Liver (tissue), 8 donors: ENCODE measurements at regions not wholly inside any gene's neighbourhood (a gene's known extent, or its start where the extent isn't known, plus 50 kb on each side); places are given as distances from the start of the nearest gene placed in this dataset.

Experiments used
- DNase-seq: peaks from one replicate; pipeline ENCODE4 v3.0.0-alpha.2; 2017; ENCODE audit warnings: low spot score
- H3K27ac ChIP-seq, 2 donors: one replicate each; pipeline ENCODE4 v1.7.0; 2013; ENCODE audit warnings: inconsistent platforms in 2 of 2, low read length in 2 of 2, control low read depth in 1 of 2, low read depth in 1 of 2, mild to moderate bottlenecking in 1 of 2
- H3K27me3 ChIP-seq, 4 donors: one replicate each; pipeline versions ENCODE4 v1.6.1 to v1.7.0; 2013; ENCODE audit warnings: low read length in 3 of 4, inconsistent platforms in 1 of 4, mild to moderate bottlenecking in 1 of 4, moderate library complexity in 1 of 4; ENCODE audit not compliant: control insufficient read depth in 4 of 4, insufficient read depth in 4 of 4
- H3K36me3 ChIP-seq, 4 donors: one replicate each; pipeline versions ENCODE4 v1.6.1 to v1.7.0; 2013; ENCODE audit warnings: low read length in 3 of 4, mild to moderate bottlenecking in 3 of 4, low read depth in 1 of 4, moderate library complexity in 1 of 4; ENCODE audit not compliant: control insufficient read depth in 4 of 4, insufficient read depth in 3 of 4
- H3K4me1 ChIP-seq, 4 donors: one replicate each; pipeline versions ENCODE4 v1.6.1 to v1.7.0; 2013; ENCODE audit warnings: low read length in 3 of 4, mild to moderate bottlenecking in 3 of 4, moderate library complexity in 1 of 4; ENCODE audit not compliant: control insufficient read depth in 4 of 4, insufficient read depth in 4 of 4
- H3K4me3 ChIP-seq, 3 donors: one replicate each; pipeline versions ENCODE4 v1.6.1 to v1.7.0; 2013; ENCODE audit warnings: low read length in 3 of 3, control low read depth in 1 of 3, low read depth in 1 of 3, mild to moderate bottlenecking in 1 of 3
- H3K9ac ChIP-seq, 2 donors: one replicate each; pipeline ENCODE4 v1.7.0; 2013; ENCODE audit warnings: low read length in 2 of 2, mild to moderate bottlenecking in 2 of 2, moderate library complexity in 2 of 2, control low read depth in 1 of 2, low read depth in 1 of 2
- H3K9me3 ChIP-seq, 4 donors: one replicate each; pipeline versions ENCODE4 v1.6.1 to v1.7.0; 2013; ENCODE audit warnings: low read length in 3 of 4; ENCODE audit not compliant: control insufficient read depth in 4 of 4
- ATF3 ChIP-seq: IDR thresholded peaks from 2 replicates; pipeline ENCODE4 v1.6.1; 2016; ENCODE audit warnings: antibody characterized with exemption
- CTCF ChIP-seq: fragments of 150-350 bp; IDR thresholded peaks from 2 replicates; pipeline ENCODE4 v1.5.1; 2017; ENCODE audit warnings: improper control_type of control experiment, low read depth, low read length; ENCODE audit not compliant: missing input control
- EGR1 ChIP-seq, 2 donors: IDR thresholded peaks; 2 replicates each; pipeline ENCODE4 v1.6.1; 2016 to 2018; ENCODE audit warnings: antibody characterized with exemption in 2 of 2, low read depth in 2 of 2
- FOXA1 ChIP-seq: IDR thresholded peaks from 2 replicates; pipeline ENCODE4 v1.6.1; 2016; ENCODE audit warnings: antibody characterized with exemption
- FOXA2 ChIP-seq: IDR thresholded peaks from 2 replicates; pipeline ENCODE4 v1.6.1; 2016; ENCODE audit warnings: antibody characterized with exemption
- GABPA ChIP-seq, 2 donors: IDR thresholded peaks in 1 of 2; conservative IDR thresholded peaks in 1 of 2; 2 replicates each; pipeline ENCODE4 v1.6.1; 2016; ENCODE audit warnings: antibody characterized with exemption in 2 of 2, mild to moderate bottlenecking in 1 of 2, moderate library complexity in 1 of 2
- HNF4A ChIP-seq, 2 donors: conservative IDR thresholded peaks; 2 replicates each; pipeline ENCODE4 v1.6.1; 2016; ENCODE audit warnings: antibody characterized with exemption in 2 of 2, mild to moderate bottlenecking in 2 of 2
- HNF4G ChIP-seq: IDR thresholded peaks from 2 replicates; pipeline ENCODE4 v1.6.1; 2016; ENCODE audit warnings: antibody characterized with exemption
- JUND ChIP-seq, 2 donors: IDR thresholded peaks; 2 replicates each; pipeline ENCODE4 v1.6.1; 2016; ENCODE audit warnings: antibody characterized with exemption in 2 of 2
- MAX ChIP-seq: IDR thresholded peaks from 2 replicates; pipeline ENCODE4 v1.6.1; 2016; ENCODE audit warnings: antibody characterized with exemption
- NR2F2 ChIP-seq: IDR thresholded peaks from 2 replicates; pipeline ENCODE4 v1.6.1; 2016; ENCODE audit warnings: antibody characterized with exemption
- RAD21 ChIP-seq, 2 donors: IDR thresholded peaks; 2 replicates each; pipeline ENCODE4 v1.6.1; 2016; ENCODE audit warnings: antibody characterized with exemption in 2 of 2, mild to moderate bottlenecking in 2 of 2
- REST ChIP-seq: IDR thresholded peaks from 2 replicates; pipeline ENCODE4 v1.6.1; 2016; ENCODE audit warnings: antibody characterized with exemption, mild to moderate bottlenecking
- RXRA ChIP-seq, 2 donors: IDR thresholded peaks; 2 replicates each; pipeline ENCODE4 v1.6.1; 2017 to 2018; ENCODE audit warnings: antibody characterized with exemption in 2 of 2, mild to moderate bottlenecking in 1 of 2
- SP1 ChIP-seq: IDR thresholded peaks from 2 replicates; pipeline ENCODE4 v1.6.1; 2018; ENCODE audit warnings: antibody characterized with exemption, mild to moderate bottlenecking
- TAF1 ChIP-seq: conservative IDR thresholded peaks from 2 replicates; pipeline ENCODE4 v1.6.1; 2016; ENCODE audit warnings: antibody characterized with exemption, mild to moderate bottlenecking
- YY1 ChIP-seq: IDR thresholded peaks from 2 replicates; pipeline ENCODE4 v1.6.1; 2016; ENCODE audit warnings: antibody characterized with exemption, mild to moderate bottlenecking
- ZBTB33 ChIP-seq: IDR thresholded peaks from 2 replicates; pipeline ENCODE4 v1.6.1; 2016; ENCODE audit warnings: antibody characterized with exemption
- WGBS: extraction: QIAGEN DNeasy Blood & Tissue Kit; methylation state at CpG from one replicate; pipeline ENCODE4 v1.1.7; 2013; 5-methylcytosine and 5-hydroxymethylcytosine counted together
- donor health status: healthy.
- donor health status: healthy.
- donor health status: healthy.
- donor health status: healthy.
- donor health status: healthy.

GRCh38 chr6:139754898-139755775 is 380.7 kb upstream of the CITED2 start:
- TF ChIP-seq CTCF (no peak), MAX (no peak), EGR1 (IDR thresholded peaks at IDR 0.05; ENCODE audit: low read depth in 2 of 2) (no peak), FOXA1 (no peak), RXRA (IDR thresholded peaks at IDR 0.05) (peak; percentile 61 to 68), NR2F2 (peak; percentile 33), TAF1 (no peak), GABPA (IDR thresholded peaks at IDR 0.05 in 1 of 2, conservative IDR thresholded peaks at IDR 0.05 in 1 of 2) (no peak), JUND (IDR thresholded peaks at IDR 0.05) (peak in 1 of 2 donors; percentile 14), FOXA2 (peak; percentile 12), RAD21 (IDR thresholded peaks at IDR 0.05) (peak; percentile 30 to 37), REST (no peak), HNF4A (conservative IDR thresholded peaks at IDR 0.05) (peak; percentile 29 to 54), HNF4G (no peak), YY1 (peak; percentile 50), ATF3 (no peak), SP1 (peak; percentile 45), ZBTB33 (no peak)
- no peaks in the 10 kb centered on the region for H3K36me3 ChIP-seq
- no peak for DNase-seq
- H3K27me3 ChIP-seq: no peaks in the 10 kb centered on the region
- H3K9ac ChIP-seq: no peak overlapping the region
- H3K4me3 ChIP-seq: no peak overlapping the region
- H3K27ac ChIP-seq: peak overlapping the region; percentile 9 to 56
- no peaks in the 10 kb centered on the region for H3K9me3 ChIP-seq
- WGBS: 17% methylated on average over 6 of the region's 6 CpGs
- peaks cover 5 to 27% (median 22%) of the 10 kb centered on the region in 4 donors for H3K4me1 ChIP-seq
